ENCODE measurements at regions not wholly inside any gene's neighbourhood (a gene's known extent, or its start where the extent isn't known, plus 50 kb on each side); places are given as distances from the start of the nearest gene placed in this dataset.

DNA sequence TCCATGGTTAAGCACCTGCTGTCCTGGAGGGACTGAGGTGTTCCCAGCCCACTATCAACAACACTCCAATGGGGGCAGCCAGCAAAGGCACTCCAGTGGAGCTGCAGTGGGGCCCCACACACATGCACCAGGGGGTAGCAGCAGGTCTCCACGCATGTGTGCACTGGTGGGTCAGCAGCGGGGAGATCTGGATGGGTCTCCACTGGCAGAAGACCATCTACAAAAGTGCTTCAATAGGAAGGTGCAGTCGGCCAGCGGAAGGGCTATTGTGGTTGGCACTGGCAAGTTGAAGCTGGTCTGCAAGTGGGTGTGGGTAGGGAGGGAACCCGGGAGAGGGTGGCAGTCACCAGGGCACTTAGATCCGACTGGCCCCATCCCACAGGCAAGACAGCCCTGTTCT is 1355.4 kb downstream of the NSUN3 start:
- Histone ChIP-seq H3K27me3 (ENCODE audit: insufficient read depth, low read length) (no peaks in the 10 kb centered on the region), H3K9ac (ENCODE audit: low read length) (no peak overlapping the region), H3K79me2 (ENCODE audit: insufficient read depth, low read length) (no peaks in the 10 kb centered on the region), H3K36me3 (ENCODE audit: control insufficient read depth in 1 of 2, insufficient read depth in 2 of 2, low read length in 2 of 2) (no peaks in the 10 kb centered on the region; a peak in 1 of 4 replicates), H2AFZ (ENCODE audit: low read depth, low read length, poor library complexity, severe bottlenecking) (no peak overlapping the region), H3K4me3 (replicated peaks in 1 of 2; ENCODE audit: low read depth in 1 of 2, low read length in 2 of 2) (no peak overlapping the region), H3K9me3 (ENCODE audit: control insufficient read depth in 1 of 2, insufficient read depth in 1 of 2, low read depth in 1 of 2, low read length in 2 of 2) (peaks cover 5 to 10% of the 10 kb centered on the region in 2 experiments; a peak in 2 of 4 replicates), H4K20me1 (ENCODE audit: insufficient read depth) (no peaks in the 10 kb centered on the region), H3K4me2 (ENCODE audit: low read length) (no peak overlapping the region), H3K9me2 (ENCODE audit: insufficient read depth) (no peaks in the 10 kb centered on the region), H3K4me1 (ENCODE audit: control insufficient read depth in 1 of 2, insufficient read depth in 2 of 2, low read length in 2 of 2) (no peaks in the 10 kb centered on the region), H3K27ac (ENCODE audit: low read depth, low read length) (no peak overlapping the region)
- ChIA-PET POLR2A (no interaction called here), CTCF (no interaction called here), RAD21 (ENCODE audit: low non-redundant PET in 1 of 2, low total read pairs in 2 of 2, uncharacterized antibody in 2 of 2, unreplicated experiment in 2 of 2) (no interaction called here)
- ATAC-seq (no peak), DNase-seq (ENCODE audit: low read depth, low spot score) (no peak)
- intact Hi-C loops (cut with micrococcal nuclease) = no loop called here
- BruUV-seq (replicated peaks) = no TSS peak
- TF ChIP-seq, protein P1, sequence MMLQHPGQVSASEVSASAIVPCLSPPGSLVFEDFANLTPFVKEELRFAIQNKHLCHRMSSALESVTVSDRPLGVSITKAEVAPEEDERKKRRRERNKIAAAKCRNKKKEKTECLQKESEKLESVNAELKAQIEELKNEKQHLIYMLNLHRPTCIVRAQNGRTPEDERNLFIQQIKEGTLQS (IDR thresholded peaks at IDR 0.05) = no peak
- TF ChIP-seq TCF7L2 (IDR thresholded peaks at IDR 0.05; ENCODE audit: borderline replicate concordance, extremely low read depth, insufficient read depth, insufficient read length) (no peak), EZH2phosphoT487 (IDR thresholded peaks at IDR 0.05; ENCODE audit: borderline replicate concordance) (no peak), ELF1 (IDR thresholded peaks at IDR 0.05; ENCODE audit: borderline replicate concordance, low read depth) (no peak), RAD21 (IDR thresholded peaks at IDR 0.05; ENCODE audit: low read depth) (no peak), YY1 (IDR thresholded peaks at IDR 0.05; ENCODE audit: extremely low read depth, insufficient replicate concordance, low read depth, low read length) (no peak)

DNA sequence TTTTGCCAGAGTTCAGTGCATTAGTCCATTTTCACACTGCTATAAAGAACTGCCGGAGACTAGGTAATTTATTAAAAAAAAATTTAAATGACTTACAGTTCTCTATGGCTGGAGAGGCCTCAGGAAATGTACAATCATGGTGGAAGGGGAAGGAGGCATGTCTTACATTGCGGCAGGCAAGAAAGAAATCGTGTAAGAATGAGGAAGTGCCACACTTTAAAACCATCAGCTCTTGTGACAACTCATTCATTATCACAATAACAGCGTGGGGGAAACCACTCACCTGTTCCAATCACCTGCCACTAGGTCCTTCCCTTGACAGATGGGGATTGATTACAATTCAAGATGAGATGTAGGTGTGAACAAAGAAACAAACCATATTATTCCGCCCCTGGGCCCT is 1361.4 kb downstream of the NSUN3 start:
- no peak overlapping the region for H3K4me2 ChIP-seq (ENCODE audit: low read length)
- no peaks in the 10 kb centered on the region for H3K27me3 ChIP-seq (ENCODE audit: insufficient read depth, low read length)
- no peak overlapping the region for H3K27ac ChIP-seq (ENCODE audit: low read depth, low read length)
- H3K79me2 ChIP-seq (ENCODE audit: insufficient read depth, low read length) = no peaks in the 10 kb centered on the region
- no peak for DNase-seq (ENCODE audit: low read depth, low spot score)
- no TSS peak for BruUV-seq (replicated peaks)
- CTCF ChIA-PET = no interaction called here
- intact Hi-C loops (cut with micrococcal nuclease) = no loop called here
- H3K36me3 ChIP-seq (ENCODE audit: control insufficient read depth in 1 of 2, insufficient read depth in 2 of 2, low read length in 2 of 2) = no peaks in the 10 kb centered on the region
- H4K20me1 ChIP-seq (ENCODE audit: insufficient read depth) = no peaks in the 10 kb centered on the region
- POLR2A ChIA-PET = no interaction called here
- no peak overlapping the region for H2AFZ ChIP-seq (ENCODE audit: low read depth, low read length, poor library complexity, severe bottlenecking)
- no peak for ATAC-seq
- H3K4me3 ChIP-seq (replicated peaks in 1 of 2; ENCODE audit: low read depth in 1 of 2, low read length in 2 of 2) = no peak overlapping the region
- no peaks in the 10 kb centered on the region for H3K4me1 ChIP-seq (ENCODE audit: control insufficient read depth in 1 of 2, insufficient read depth in 2 of 2, low read length in 2 of 2)
- peaks cover 3 to 15% of the 10 kb centered on the region in 2 experiments; a peak in 2 of 4 replicates for H3K9me3 ChIP-seq (ENCODE audit: control insufficient read depth in 1 of 2, insufficient read depth in 1 of 2, low read depth in 1 of 2, low read length in 2 of 2)
- no peak overlapping the region for H3K9ac ChIP-seq (ENCODE audit: low read length)
- RAD21 ChIA-PET (ENCODE audit: low non-redundant PET in 1 of 2, low total read pairs in 2 of 2, uncharacterized antibody in 2 of 2, unreplicated experiment in 2 of 2) = no interaction called here
- H3K9me2 ChIP-seq (ENCODE audit: insufficient read depth) = no peaks in the 10 kb centered on the region
- TF ChIP-seq, protein P2, sequence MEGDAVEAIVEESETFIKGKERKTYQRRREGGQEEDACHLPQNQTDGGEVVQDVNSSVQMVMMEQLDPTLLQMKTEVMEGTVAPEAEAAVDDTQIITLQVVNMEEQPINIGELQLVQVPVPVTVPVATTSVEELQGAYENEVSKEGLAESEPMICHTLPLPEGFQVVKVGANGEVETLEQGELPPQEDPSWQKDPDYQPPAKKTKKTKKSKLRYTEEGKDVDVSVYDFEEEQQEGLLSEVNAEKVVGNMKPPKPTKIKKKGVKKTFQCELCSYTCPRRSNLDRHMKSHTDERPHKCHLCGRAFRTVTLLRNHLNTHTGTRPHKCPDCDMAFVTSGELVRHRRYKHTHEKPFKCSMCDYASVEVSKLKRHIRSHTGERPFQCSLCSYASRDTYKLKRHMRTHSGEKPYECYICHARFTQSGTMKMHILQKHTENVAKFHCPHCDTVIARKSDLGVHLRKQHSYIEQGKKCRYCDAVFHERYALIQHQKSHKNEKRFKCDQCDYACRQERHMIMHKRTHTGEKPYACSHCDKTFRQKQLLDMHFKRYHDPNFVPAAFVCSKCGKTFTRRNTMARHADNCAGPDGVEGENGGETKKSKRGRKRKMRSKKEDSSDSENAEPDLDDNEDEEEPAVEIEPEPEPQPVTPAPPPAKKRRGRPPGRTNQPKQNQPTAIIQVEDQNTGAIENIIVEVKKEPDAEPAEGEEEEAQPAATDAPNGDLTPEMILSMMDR (IDR thresholded peaks at IDR 0.05 in 2 of 3, conservative IDR thresholded peaks at IDR 0.05 in 1 of 3; ENCODE audit: borderline replicate concordance in 1 of 3, insufficient read depth in 1 of 3, low read depth in 2 of 3, low read length in 2 of 3) = no peak
- TF ChIP-seq, protein P3, sequence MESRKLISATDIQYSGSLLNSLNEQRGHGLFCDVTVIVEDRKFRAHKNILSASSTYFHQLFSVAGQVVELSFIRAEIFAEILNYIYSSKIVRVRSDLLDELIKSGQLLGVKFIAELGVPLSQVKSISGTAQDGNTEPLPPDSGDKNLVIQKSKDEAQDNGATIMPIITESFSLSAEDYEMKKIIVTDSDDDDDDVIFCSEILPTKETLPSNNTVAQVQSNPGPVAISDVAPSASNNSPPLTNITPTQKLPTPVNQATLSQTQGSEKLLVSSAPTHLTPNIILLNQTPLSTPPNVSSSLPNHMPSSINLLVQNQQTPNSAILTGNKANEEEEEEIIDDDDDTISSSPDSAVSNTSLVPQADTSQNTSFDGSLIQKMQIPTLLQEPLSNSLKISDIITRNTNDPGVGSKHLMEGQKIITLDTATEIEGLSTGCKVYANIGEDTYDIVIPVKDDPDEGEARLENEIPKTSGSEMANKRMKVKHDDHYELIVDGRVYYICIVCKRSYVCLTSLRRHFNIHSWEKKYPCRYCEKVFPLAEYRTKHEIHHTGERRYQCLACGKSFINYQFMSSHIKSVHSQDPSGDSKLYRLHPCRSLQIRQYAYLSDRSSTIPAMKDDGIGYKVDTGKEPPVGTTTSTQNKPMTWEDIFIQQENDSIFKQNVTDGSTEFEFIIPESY (IDR thresholded peaks at IDR 0.05; ENCODE audit: extremely low read depth, insufficient replicate concordance, low read length) = no peak
- TF ChIP-seq SP1 (IDR thresholded peaks at IDR 0.05; ENCODE audit: low read depth) (no peak), ELF1 (IDR thresholded peaks at IDR 0.05; ENCODE audit: borderline replicate concordance, low read depth) (no peak), POLR2AphosphoS5 (IDR thresholded peaks at IDR 0.05; ENCODE audit: low read depth, low read length) (no peak), POLR2A (IDR thresholded peaks at IDR 0.05; ENCODE audit: borderline replicate concordance, extremely low read depth, insufficient read depth, insufficient read length) (no peak), FOSL1 (IDR thresholded peaks at IDR 0.05; ENCODE audit: low read depth) (no peak), ZNF274 (IDR thresholded peaks at IDR 0.05; ENCODE audit: low read depth, low read length) (no peak), JUND (IDR thresholded peaks at IDR 0.05) (no peak), SIN3A (IDR thresholded peaks at IDR 0.05; ENCODE audit: low read depth) (no peak), EZH2 (IDR thresholded peaks at IDR 0.05) (no peak), TCF7L2 (IDR thresholded peaks at IDR 0.05; ENCODE audit: borderline replicate concordance, extremely low read depth, insufficient read depth, insufficient read length) (no peak), RAD21 (IDR thresholded peaks at IDR 0.05; ENCODE audit: low read depth) (no peak)
- TF ChIP-seq, protein P4, sequence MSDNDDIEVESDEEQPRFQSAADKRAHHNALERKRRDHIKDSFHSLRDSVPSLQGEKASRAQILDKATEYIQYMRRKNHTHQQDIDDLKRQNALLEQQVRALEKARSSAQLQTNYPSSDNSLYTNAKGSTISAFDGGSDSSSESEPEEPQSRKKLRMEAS (IDR thresholded peaks at IDR 0.05) = no peak
